ENCODE measurements at regions not wholly inside any gene's neighbourhood (a gene's known extent, or its start where the extent isn't known, plus 50 kb on each side); places are given as distances from the start of the nearest gene placed in this dataset.
"Not testable (repeated sequence)": the region's sequence is repeated elsewhere in the genome, so short reads cannot be mapped to it uniquely, and the experiment has no call there.

DNA sequence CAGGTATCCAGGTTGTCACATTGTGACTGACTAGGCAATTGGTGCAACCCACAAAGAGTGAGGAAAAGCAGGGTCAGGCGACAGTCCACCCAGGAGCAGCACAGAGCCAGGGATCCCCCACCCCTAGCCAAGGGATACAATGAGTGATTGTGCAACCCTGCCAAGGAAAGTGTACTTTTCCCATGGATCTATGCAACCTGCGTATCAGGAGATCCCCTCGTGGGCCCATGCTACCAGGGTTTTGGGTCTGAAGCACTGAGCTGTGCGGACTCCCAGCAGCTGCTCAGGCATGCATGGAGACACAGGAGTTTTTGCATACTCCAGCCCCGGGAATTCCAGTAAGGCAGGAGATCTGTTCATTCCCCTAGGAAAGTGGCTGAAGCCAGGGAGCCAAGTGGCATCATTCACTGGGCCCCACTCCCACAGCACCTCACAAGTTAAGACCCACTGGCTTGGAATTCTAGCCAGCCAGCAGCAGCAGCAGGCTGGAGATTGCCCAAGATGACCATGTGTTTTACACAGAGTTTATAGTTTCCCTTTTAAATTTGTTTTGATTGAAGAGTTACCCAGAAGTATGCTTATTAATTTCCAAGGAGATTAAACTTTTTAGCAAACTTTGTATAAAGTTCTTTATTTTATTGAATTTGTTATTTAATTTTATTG is 136.0 kb downstream of the LTN1 start:
- DNase-seq: no peak
- TF ChIP-seq POLR2AphosphoS5 (IDR thresholded peaks at IDR 0.05) (no peak), POLR2A (IDR thresholded peaks at IDR 0.05) (no peak), EP300 (IDR thresholded peaks at IDR 0.05; ENCODE audit: low read depth) (no peak)
- H3K36me3 ChIP-seq: no peaks in the 10 kb centered on the region
- H3K27ac ChIP-seq: no peak overlapping the region
- no peaks in the 10 kb centered on the region for H3K9me3 ChIP-seq
- intact Hi-C loops (cut with DNase I; ENCODE audit: low total_unique reads) (no loop called here), in situ Hi-C loops (cut with MboI; ENCODE audit: low pct_ligation_motif_present in 1 of 4, low pct_unique_long_range_greater_than_20kb in 1 of 4, low sequenced_read_pairs in 3 of 4) (no loop called here)
- no peak overlapping the region for H3K4me3 ChIP-seq
- no peaks in the 10 kb centered on the region for H3K27me3 ChIP-seq
- peaks cover 0 to 5% (median 0%) of the 10 kb centered on the region in 4 donors for H3K4me1 ChIP-seq
- 82% methylated on average over 5 of the region's 5 CpGs; no CpG with 5 or more reads in 1 of the 2 donors for WGBS, 2 donors (ENCODE audit: low coverage in 1 of 2)

DNA sequence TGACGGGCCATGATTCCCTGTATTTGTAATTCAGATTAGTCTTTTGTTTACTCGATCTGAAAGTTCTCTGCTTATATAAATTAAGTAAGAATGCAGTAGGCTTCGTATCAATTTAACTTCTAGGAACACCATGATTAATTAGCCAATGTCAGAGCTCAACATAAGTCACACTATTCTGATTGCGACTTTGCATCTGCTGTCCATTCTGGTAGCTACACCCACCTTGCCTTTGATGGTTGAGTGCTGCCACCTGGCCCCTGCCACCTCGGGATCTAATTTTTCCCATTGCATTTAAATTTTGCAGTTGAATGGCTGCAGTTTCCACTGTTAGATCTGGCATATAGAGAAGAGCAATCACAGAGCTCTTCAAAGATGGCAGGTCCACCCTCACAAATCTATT is 140.0 kb downstream of the LTN1 start:
- TF ChIP-seq POLR2A (IDR thresholded peaks at IDR 0.05): no peak
- TF ChIP-seq EP300 (IDR thresholded peaks at IDR 0.05; ENCODE audit: low read depth): no peak
- no peak for TF ChIP-seq POLR2AphosphoS5 (IDR thresholded peaks at IDR 0.05)
- TF ChIP-seq, protein P1, sequence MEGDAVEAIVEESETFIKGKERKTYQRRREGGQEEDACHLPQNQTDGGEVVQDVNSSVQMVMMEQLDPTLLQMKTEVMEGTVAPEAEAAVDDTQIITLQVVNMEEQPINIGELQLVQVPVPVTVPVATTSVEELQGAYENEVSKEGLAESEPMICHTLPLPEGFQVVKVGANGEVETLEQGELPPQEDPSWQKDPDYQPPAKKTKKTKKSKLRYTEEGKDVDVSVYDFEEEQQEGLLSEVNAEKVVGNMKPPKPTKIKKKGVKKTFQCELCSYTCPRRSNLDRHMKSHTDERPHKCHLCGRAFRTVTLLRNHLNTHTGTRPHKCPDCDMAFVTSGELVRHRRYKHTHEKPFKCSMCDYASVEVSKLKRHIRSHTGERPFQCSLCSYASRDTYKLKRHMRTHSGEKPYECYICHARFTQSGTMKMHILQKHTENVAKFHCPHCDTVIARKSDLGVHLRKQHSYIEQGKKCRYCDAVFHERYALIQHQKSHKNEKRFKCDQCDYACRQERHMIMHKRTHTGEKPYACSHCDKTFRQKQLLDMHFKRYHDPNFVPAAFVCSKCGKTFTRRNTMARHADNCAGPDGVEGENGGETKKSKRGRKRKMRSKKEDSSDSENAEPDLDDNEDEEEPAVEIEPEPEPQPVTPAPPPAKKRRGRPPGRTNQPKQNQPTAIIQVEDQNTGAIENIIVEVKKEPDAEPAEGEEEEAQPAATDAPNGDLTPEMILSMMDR (IDR thresholded peaks at IDR 0.05): no peak
- H3K9me3 ChIP-seq: no peaks in the 10 kb centered on the region
- H3K4me3 ChIP-seq: no peak overlapping the region
- DNase-seq: no peak
- no peaks in the 10 kb centered on the region for H3K36me3 ChIP-seq
- H3K4me1 ChIP-seq: peaks cover 0 to 5% (median 0%) of the 10 kb centered on the region in 4 donors
- H3K27ac ChIP-seq: no peak overlapping the region
- in situ Hi-C loops (cut with MboI; ENCODE audit: low pct_ligation_motif_present in 1 of 4, low pct_unique_long_range_greater_than_20kb in 1 of 4, low sequenced_read_pairs in 3 of 4) (no loop called here), intact Hi-C loops (cut with DNase I; ENCODE audit: low total_unique reads) (no loop called here)
- no peaks in the 10 kb centered on the region for H3K27me3 ChIP-seq
- 81 to 83% methylated on average over 5 of the region's 5 CpGs for WGBS, 2 donors (ENCODE audit: low coverage in 1 of 2)

DNA sequence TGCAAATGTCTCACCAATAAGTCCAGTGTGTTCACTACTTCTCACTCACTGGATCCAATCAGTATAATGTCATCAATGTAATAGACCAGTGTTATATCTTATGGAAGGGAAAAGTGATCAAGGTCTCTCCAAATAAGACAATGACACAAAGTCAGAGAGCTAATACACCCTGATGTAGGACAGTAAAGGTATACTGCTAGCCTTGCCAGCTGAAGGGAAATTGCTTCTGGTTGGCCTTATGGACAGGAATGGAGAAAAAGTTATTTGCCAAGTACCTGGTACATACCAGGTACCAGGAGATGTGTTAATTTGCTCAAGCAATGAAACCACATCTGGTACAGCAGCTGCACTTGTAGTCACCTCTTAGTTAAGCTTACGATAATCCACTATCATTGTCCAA is 141.0 kb downstream of the LTN1 start:
- intact Hi-C loops (cut with DNase I; ENCODE audit: low total_unique reads): no loop called here
- whole genome bisulfite sequencing, 2 donors (ENCODE audit: low coverage in 1 of 2): 94% methylated on average over 1 of the region's 1 CpG; no CpG with 5 or more reads in 1 of the 2 donors

DNA sequence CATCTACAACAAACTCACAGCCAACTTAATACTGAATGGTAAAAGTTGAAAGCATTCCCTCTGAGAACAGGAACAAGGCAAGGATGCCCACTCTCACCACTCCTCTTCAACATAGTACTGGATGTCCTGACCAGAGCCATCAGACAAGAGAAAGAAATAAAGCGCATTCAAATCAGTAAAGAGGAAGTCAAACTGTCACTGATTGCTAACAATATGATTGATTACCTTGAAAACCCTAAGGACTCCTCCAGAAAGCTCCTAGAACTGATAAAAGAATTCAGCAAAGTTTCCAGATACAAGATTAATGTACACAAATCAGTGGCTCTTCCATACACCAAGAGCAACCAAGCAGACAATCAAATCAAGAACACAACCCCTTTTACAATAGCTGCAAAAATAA is 153.4 kb downstream of the LTN1 start:
- H3K36me3 ChIP-seq; DNase-seq; H3K4me1 ChIP-seq; H3K27ac ChIP-seq; in situ Hi-C loops (cut with MboI; ENCODE audit: low pct_ligation_motif_present in 1 of 4, low pct_unique_long_range_greater_than_20kb in 1 of 4, low sequenced_read_pairs in 3 of 4); H3K9me3 ChIP-seq; H3K4me3 ChIP-seq; intact Hi-C loops (cut with DNase I; ENCODE audit: low total_unique reads); H3K27me3 ChIP-seq: not testable (repeated sequence)
- WGBS, 2 donors (ENCODE audit: low coverage in 1 of 2): 87 to 100% methylated on average over 1 of the region's 1 CpG

More for the DNA sequence above, 141.0 kb downstream of the LTN1 start:
- Histone ChIP-seq H3K27me3 (no peaks in the 10 kb centered on the region), H3K27ac (no peak overlapping the region), H3K4me1 (peaks cover 0 to 2% (median 0%) of the 10 kb centered on the region in 4 donors), H3K4me3 (no peak overlapping the region), H3K36me3 (no peaks in the 10 kb centered on the region), H3K9me3 (no peaks in the 10 kb centered on the region)
- in situ Hi-C loops (cut with MboI; ENCODE audit: low pct_ligation_motif_present in 1 of 4, low pct_unique_long_range_greater_than_20kb in 1 of 4, low sequenced_read_pairs in 3 of 4): no loop called here
- TF ChIP-seq POLR2A (IDR thresholded peaks at IDR 0.05) (no peak), POLR2AphosphoS5 (IDR thresholded peaks at IDR 0.05) (no peak), EP300 (IDR thresholded peaks at IDR 0.05; ENCODE audit: low read depth) (no peak)
- TF ChIP-seq, protein P1 (IDR thresholded peaks at IDR 0.05): no peak
- DNase-seq: no peak

DNA sequence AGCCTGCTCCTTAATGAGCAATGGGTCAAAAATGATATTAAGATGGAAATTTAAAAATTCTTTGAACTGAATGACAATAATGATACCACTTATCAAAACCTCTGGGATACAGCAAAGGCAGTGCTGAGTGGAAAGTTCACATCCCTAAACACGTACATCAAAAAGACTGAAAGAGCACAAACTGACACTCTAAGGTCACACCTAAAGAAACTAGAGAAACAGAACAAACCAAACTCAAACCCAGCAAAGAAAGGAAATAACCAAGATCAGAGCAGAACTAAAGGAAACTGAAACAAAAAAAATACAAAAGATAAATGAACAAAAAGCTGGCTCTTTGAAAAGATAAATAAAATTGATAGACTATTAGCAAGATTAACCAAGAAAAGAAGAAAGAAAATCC is 155.3 kb downstream of the LTN1 start:
- H3K36me3 ChIP-seq; H3K27ac ChIP-seq; intact Hi-C loops (cut with DNase I; ENCODE audit: low total_unique reads); H3K27me3 ChIP-seq; H3K4me3 ChIP-seq; H3K9me3 ChIP-seq; DNase-seq; in situ Hi-C loops (cut with MboI; ENCODE audit: low pct_ligation_motif_present in 1 of 4, low pct_unique_long_range_greater_than_20kb in 1 of 4, low sequenced_read_pairs in 3 of 4): not testable (repeated sequence)
- 33 to 43% methylated on average over 1 of the region's 1 CpG for WGBS, 2 donors (ENCODE audit: low coverage in 1 of 2)
- peaks cover 0 to 11% (median 0%) of the 10 kb centered on the region in 4 donors for H3K4me1 ChIP-seq

- 88% methylated on average over 1 of the region's 1 CpG; no CpG with 5 or more reads in 1 of the 2 donors for WGBS, 2 donors (ENCODE audit: low coverage in 1 of 2)
- H3K36me3 ChIP-seq; H3K27ac ChIP-seq; H3K27me3 ChIP-seq; in situ Hi-C loops (cut with MboI; ENCODE audit: low pct_ligation_motif_present in 1 of 4, low pct_unique_long_range_greater_than_20kb in 1 of 4, low sequenced_read_pairs in 3 of 4); intact Hi-C loops (cut with DNase I; ENCODE audit: low total_unique reads); H3K9me3 ChIP-seq; H3K4me3 ChIP-seq; DNase-seq: not testable (repeated sequence)
- H3K4me1 ChIP-seq: peaks cover 0 to 11% (median 0%) of the 10 kb centered on the region in 4 donors
Measured at GRCh38 chr21:28836588-28836987, 156.1 kb downstream of the LTN1 start.

All from transverse colon (tissue), 4 donors.